ENCODE measurements at regions not wholly inside any gene's neighbourhood (a gene's known extent, or its start where the extent isn't known, plus 50 kb on each side); places are given as distances from the start of the nearest gene placed in this dataset.

DNA sequence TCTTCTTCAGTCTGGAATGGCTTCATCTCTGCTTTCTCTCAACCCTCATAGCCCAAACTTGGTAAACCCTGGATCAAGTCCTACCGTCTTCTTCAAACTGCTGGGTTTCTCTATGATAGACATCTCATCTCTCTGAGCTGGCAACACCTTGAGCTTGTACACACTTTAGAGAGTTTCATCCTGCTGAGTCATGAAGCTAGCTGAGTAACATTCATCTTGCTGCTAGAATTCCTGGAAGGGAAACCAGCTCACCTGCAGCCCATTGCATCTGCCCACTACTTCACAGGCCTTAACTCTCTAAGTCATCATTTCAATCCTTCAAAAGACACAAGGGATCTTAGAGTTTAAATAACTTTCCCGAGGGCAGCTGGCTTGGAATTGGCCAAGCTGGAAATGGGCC lies 175.5 kb upstream of the RORA start:
- no peak for TF ChIP-seq CTCF (IDR thresholded peaks at IDR 0.05)

DNA sequence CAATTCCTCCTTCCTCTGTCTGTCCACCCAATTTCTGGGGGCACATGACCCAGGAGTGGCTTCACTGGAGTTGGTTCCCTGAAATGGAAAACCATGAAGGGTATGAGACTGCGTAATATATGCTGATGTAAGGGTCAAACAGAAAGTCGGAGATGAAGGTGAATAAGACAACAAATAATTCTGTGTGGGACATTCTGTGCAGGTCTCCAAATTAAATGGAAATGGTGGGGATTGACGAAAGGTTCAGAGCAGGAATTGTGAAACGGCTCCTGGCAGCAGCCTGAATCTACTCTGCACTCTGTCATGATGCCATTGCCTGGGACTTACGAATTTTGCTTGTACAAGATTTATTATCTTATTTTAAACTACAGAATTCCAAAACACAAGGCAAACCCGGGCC lies 174.8 kb upstream of the RORA start:
- no peak for TF ChIP-seq CTCF (IDR thresholded peaks at IDR 0.05)

- TF ChIP-seq CTCF (IDR thresholded peaks at IDR 0.05), result no peak
These were observed 173.0 kb upstream of the RORA start for GRCh38 chr15:61401903-61402698.

DNA sequence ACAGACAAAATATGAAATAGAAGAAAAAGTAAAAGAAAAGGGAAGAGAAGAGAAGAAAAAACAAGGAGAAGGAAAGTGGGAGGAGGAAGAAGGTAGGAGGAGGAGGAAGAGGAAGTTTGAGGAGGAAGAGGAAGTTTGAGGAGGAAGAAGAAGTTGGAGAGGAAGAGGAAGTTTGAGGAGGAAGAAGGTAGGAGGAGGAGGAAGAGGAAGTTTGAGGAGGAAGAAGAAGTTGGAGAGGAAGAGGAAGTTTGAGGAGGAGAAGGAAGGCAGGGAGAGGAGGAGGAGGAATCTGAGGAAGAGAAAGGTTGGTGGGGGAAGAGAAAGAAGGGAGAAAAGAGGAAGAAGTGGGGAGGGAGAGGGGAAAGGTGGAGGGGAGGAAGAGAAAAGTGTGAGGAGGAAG lies 169.2 kb upstream of the RORA start:
- no peak for TF ChIP-seq CTCF (IDR thresholded peaks at IDR 0.05)

- TF ChIP-seq CTCF (IDR thresholded peaks at IDR 0.05), result no peak
These were observed 167.3 kb upstream of the RORA start for GRCh38 chr15:61396235-61396919.

- TF ChIP-seq CTCF (IDR thresholded peaks at IDR 0.05), result no peak
These were observed 164.8 kb upstream of the RORA start for GRCh38 chr15:61393949-61394348.

GRCh38 chr15:61393524-61393923 lies 164.4 kb upstream of the RORA start:
- no peak for TF ChIP-seq CTCF (IDR thresholded peaks at IDR 0.05)

All from LNCAP (cell line).